Astrocyte (in vitro differentiated cells and primary cell): ENCODE measurements at regions not wholly inside any gene's neighbourhood (a gene's known extent, or its start where the extent isn't known, plus 50 kb on each side); places are given as distances from the start of the nearest gene placed in this dataset.

Source experiments
- CTCF ChIP-seq: IDR thresholded peaks from 2 replicates; pipeline ENCODE4 v1.5.1; 2011; ENCODE audit warnings: low read depth, mild to moderate bottlenecking, inconsistent platforms, low read length, moderate library complexity; ENCODE audit not compliant: insufficient read depth
- EZH2 ChIP-seq: IDR thresholded peaks from 2 replicates; pipeline ENCODE4 v1.6.1; 2012; ENCODE audit warnings: mild to moderate bottlenecking, low read length, inconsistent platforms; ENCODE audit not compliant: insufficient read depth

GRCh38 chr14:85293612-85294234 lies 236.2 kb upstream of the FLRT2 start:
- no peak for TF ChIP-seq CTCF
- no peak for TF ChIP-seq EZH2
